IMR-90 (cell line): ENCODE measurements at regions not wholly inside any gene's neighbourhood (a gene's known extent, or its start where the extent isn't known, plus 50 kb on each side); places are given as distances from the start of the nearest gene placed in this dataset.

Experiments used
- ATAC-seq: fragments of 200-7000 bp; cut with Tn5 transposase; 2 replicates; pipeline ENCODE4 v1.9.1; 2020; ENCODE audit warnings: low read depth, mild to moderate bottlenecking, moderate library complexity
- BruUV-seq: library from RNA; stranded (reverse); fragments of 400-500 nt; replicated peaks from 2 replicates; lab custom pipeline; 2021; lab: Mats Ljungman, UMichigan
- CTCF ChIA-PET: fragments of 300-600 bp; formaldehyde crosslinking; extraction: SDS; loops from one replicate; lab custom pipeline; 2021; ENCODE audit warnings: antibody characterized with exemption; lab: Yijun Ruan, JAX
- POLR2A ChIA-PET: fragments of 300-600 bp; sonication (Branson Sonifier 250); formaldehyde crosslinking; loops from one replicate; lab custom pipeline; 2022; ENCODE audit warnings: antibody characterized with exemption; ENCODE audit not compliant: unreplicated experiment; lab: Charles Lee
- DNase-seq: peaks from one replicate; pipeline ENCODE4 v3.0.0; 2013
- H2AFZ ChIP-seq: replicated peaks from 2 replicates; pipeline ENCODE3; 2013; ENCODE audit warnings: low read length, mild to moderate bottlenecking; ENCODE audit not compliant: poor library complexity
- H2AK5ac ChIP-seq: 2 replicates; pipeline ENCODE4 v1.6.1; 2013; ENCODE audit warnings: low read depth, low read length, inconsistent platforms
- H2AK9ac ChIP-seq: replicated peaks from 2 replicates; pipeline ENCODE3; 2013; ENCODE audit warnings: mild to moderate bottlenecking, low read depth, low read length, moderate library complexity; ENCODE audit not compliant: poor library complexity
- H2BK120ac ChIP-seq: 2 replicates; pipeline ENCODE4 v1.6.1; 2013; ENCODE audit warnings: low read depth, low read length, inconsistent platforms
- H2BK15ac ChIP-seq: 3 replicates; pipeline ENCODE4 v1.6.1; 2013; ENCODE audit warnings: low read depth, low read length, inconsistent platforms
- H2BK20ac ChIP-seq: 2 replicates; pipeline ENCODE4 v1.6.1; 2013; ENCODE audit warnings: low read depth, mild to moderate bottlenecking, inconsistent platforms, low read length, moderate library complexity
- H2BK5ac ChIP-seq: 2 replicates; pipeline ENCODE4 v1.6.1; 2013; ENCODE audit warnings: mild to moderate bottlenecking, low read depth, low read length, inconsistent platforms; ENCODE audit not compliant: poor library complexity, severe bottlenecking
- H3K14ac ChIP-seq: replicated peaks from 2 replicates; pipeline ENCODE4 v1.6.1; 2013; ENCODE audit warnings: low read depth, low read length, inconsistent platforms
- H3K18ac ChIP-seq: 2 replicates; pipeline ENCODE4 v1.6.1; 2013; ENCODE audit warnings: low read depth, low read length, control low read depth
- H3K23ac ChIP-seq: 2 replicates; pipeline ENCODE4 v1.6.1; 2013; ENCODE audit warnings: low read depth, low read length, inconsistent platforms
- H3K27ac ChIP-seq: 2 replicates; pipeline ENCODE4 v1.5.1; 2013; ENCODE audit warnings: mild to moderate bottlenecking, control low read depth, low read length; ENCODE audit not compliant: insufficient read depth
- H3K27me3 ChIP-seq: 2 replicates; pipeline ENCODE4 v1.6.1; 2013; ENCODE audit warnings: low read length; ENCODE audit not compliant: control insufficient read depth, insufficient read depth
- H3K36me3 ChIP-seq: 2 replicates; pipeline ENCODE4 v1.6.1; 2013; ENCODE audit warnings: low read length, mixed read lengths; ENCODE audit not compliant: control insufficient read depth, insufficient read depth
- H3K4ac ChIP-seq: 2 replicates; pipeline ENCODE4 v1.6.1; 2013; ENCODE audit warnings: low read depth, low read length, inconsistent platforms
- H3K4me1 ChIP-seq: 2 replicates; pipeline ENCODE4 v1.6.1; 2013; ENCODE audit warnings: low read length, mixed read lengths; ENCODE audit not compliant: control insufficient read depth, insufficient read depth
- H3K4me2 ChIP-seq: 2 replicates; pipeline ENCODE4 v1.6.1; 2013; ENCODE audit warnings: low read depth, mild to moderate bottlenecking, control low read depth, low read length, moderate library complexity
- H3K4me3 ChIP-seq: 2 replicates; pipeline ENCODE4 v1.5.1; 2013; ENCODE audit warnings: low read depth, mild to moderate bottlenecking, control low read depth, low read length, moderate library complexity; ENCODE audit not compliant: insufficient read depth
- H3K56ac ChIP-seq: 2 replicates; pipeline ENCODE4 v1.6.1; 2013; ENCODE audit warnings: low read length, inconsistent platforms; ENCODE audit not compliant: insufficient read depth; ENCODE audit errors: extremely low read depth
- H3K79me1 ChIP-seq, 2 experiments: 2 replicates each; pipeline ENCODE4 v1.6.1; 2013; ENCODE audit warnings: low read length in 2 of 2, inconsistent platforms in 1 of 2, low read depth in 1 of 2
- H3K9ac ChIP-seq: 2 replicates; pipeline ENCODE4 v1.6.1; 2013; ENCODE audit warnings: low read depth, low read length, control low read depth
- H3K9me1 ChIP-seq: 2 replicates; pipeline ENCODE4 v1.6.1; 2013; ENCODE audit warnings: low read length, inconsistent platforms; ENCODE audit not compliant: insufficient read depth
- H3K9me3 ChIP-seq: 2 replicates; pipeline ENCODE4 v1.6.1; 2013; ENCODE audit warnings: low read length; ENCODE audit not compliant: control insufficient read depth, insufficient read depth
- H4K20me1 ChIP-seq: 2 replicates; pipeline ENCODE4 v1.6.1; 2013; ENCODE audit warnings: low read length, inconsistent platforms; ENCODE audit not compliant: insufficient read depth
- H4K5ac ChIP-seq: 2 replicates; pipeline ENCODE4 v1.6.1; 2013; ENCODE audit warnings: mild to moderate bottlenecking, low read depth, low read length, control low read depth
- H4K8ac ChIP-seq, 2 experiments: 2 replicates each; pipeline ENCODE4 v1.6.1; 2013; ENCODE audit warnings: low read depth in 2 of 2, low read length in 2 of 2, control low read depth in 1 of 2, inconsistent platforms in 1 of 2
- H4K91ac ChIP-seq: 2 replicates; pipeline ENCODE4 v1.6.1; 2013; ENCODE audit warnings: low read depth, low read length, inconsistent platforms; ENCODE audit not compliant: insufficient read depth
- BHLHE40 ChIP-seq: fragments of 150-350 bp; IDR thresholded peaks from 2 replicates; pipeline ENCODE4 v1.6.1; 2016; ENCODE audit warnings: mild to moderate bottlenecking, low read depth, low read length
- CEBPB ChIP-seq: IDR thresholded peaks from 2 replicates; pipeline ENCODE4 v1.6.1; 2012; ENCODE audit warnings: low read depth, low read length, improper control_type of control experiment
- CHD1 ChIP-seq: IDR thresholded peaks from 2 replicates; pipeline ENCODE4 v1.6.1; 2012; ENCODE audit warnings: low read depth, low read length, improper control_type of control experiment
- CTCF ChIP-seq: conservative IDR thresholded peaks from 2 replicates; pipeline ENCODE4 v1.5.1; 2012; ENCODE audit warnings: mild to moderate bottlenecking, low read depth, low read length, improper control_type of control experiment
- ELK1 ChIP-seq: fragments of 150-350 bp; IDR thresholded peaks from 2 replicates; pipeline ENCODE4 v1.6.1; 2016; ENCODE audit warnings: low read depth, mild to moderate bottlenecking, low read length, moderate library complexity, borderline replicate concordance
- FOS ChIP-seq: fragments of 150-350 bp; IDR thresholded peaks from 2 replicates; pipeline ENCODE4 v1.6.1; 2016; ENCODE audit warnings: low read depth, low read length
- MAFK ChIP-seq: IDR thresholded peaks from 2 replicates; pipeline ENCODE4 v1.6.1; 2012; ENCODE audit warnings: low read depth, low read length, improper control_type of control experiment
- MAZ ChIP-seq: IDR thresholded peaks from 2 replicates; pipeline ENCODE4 v1.6.1; 2012; ENCODE audit warnings: low read depth, mild to moderate bottlenecking, low read length, improper control_type of control experiment, moderate library complexity, borderline replicate concordance
- MXI1 ChIP-seq: IDR thresholded peaks from 2 replicates; pipeline ENCODE4 v1.6.1; 2012; ENCODE audit warnings: low read depth, mild to moderate bottlenecking, low read length, moderate library complexity, borderline replicate concordance
- NFE2L2 ChIP-seq: fragments of 150-350 bp; IDR thresholded peaks from 2 replicates; pipeline ENCODE4 v1.6.1; 2016; ENCODE audit warnings: low read depth, mild to moderate bottlenecking, low read length
- POLR2A ChIP-seq: IDR thresholded peaks from 2 replicates; pipeline ENCODE4 v1.6.1; 2012; ENCODE audit warnings: mild to moderate bottlenecking, low read depth, low read length
- RAD21 ChIP-seq: IDR thresholded peaks from 2 replicates; pipeline ENCODE4 v1.6.1; 2012; ENCODE audit warnings: low read length, improper control_type of control experiment
- RCOR1 ChIP-seq: IDR thresholded peaks from 2 replicates; pipeline ENCODE4 v1.6.1; 2012; ENCODE audit warnings: mild to moderate bottlenecking, low read length, improper control_type of control experiment; ENCODE audit not compliant: insufficient replicate concordance
- RFX5 ChIP-seq: IDR thresholded peaks from 2 replicates; pipeline ENCODE4 v1.8.0; 2012; ENCODE audit warnings: low read depth, mild to moderate bottlenecking, low read length, moderate library complexity
- SMC3 ChIP-seq: fragments of 150-350 bp; IDR thresholded peaks from 2 replicates; pipeline ENCODE4 v1.6.1; 2016; ENCODE audit warnings: low read depth, mild to moderate bottlenecking, antibody characterized with exemption, low read length, moderate library complexity
- USF2 ChIP-seq: fragments of 150-350 bp; IDR thresholded peaks from 2 replicates; pipeline ENCODE4 v1.6.1; 2017; ENCODE audit warnings: mild to moderate bottlenecking, antibody characterized with exemption, low read length, low read depth
- WGBS, 2 experiments: methylation state at CpG; one replicate each; pipeline versions ENCODE4 v1.1.5 to v1.1.7; 2013; ENCODE audit warnings: missing lambda C conversion rate in 2 of 2; ENCODE audit not compliant: insufficient read length in 1 of 2; ENCODE audit errors: extremely low coverage in 2 of 2; 5-methylcytosine and 5-hydroxymethylcytosine counted together
- dilution Hi-C: fragments of 300-500 bp; cut with HindIII; formaldehyde crosslinking; loops from one replicate; pipeline ENCODE4 v1.14.3; 2018; ENCODE audit warnings: low sequenced_read_pairs; ENCODE audit not compliant: unreplicated experiment
- in situ Hi-C: fragments of 300-500 bp; cut with MboI; formaldehyde crosslinking; loops from 3 replicates; pipeline ENCODE4 v1.14.3; 2019; ENCODE audit warnings: low sequenced_read_pairs, inconsistent platforms, mixed read lengths
- intact Hi-C: fragments of 100-400 bp; cut with micrococcal nuclease; formaldehyde crosslinking; loops from 2 replicates; pipeline ENCODE4 v1.10.0; 2022

- POLR2A ChIA-PET = no interaction called here
- Histone ChIP-seq H2AK9ac (no peak overlapping the region), H3K27me3 (no peaks in the 10 kb centered on the region), H3K23ac (no peak overlapping the region), H2AK5ac (no peak overlapping the region), H4K5ac (no peak overlapping the region), H3K36me3 (no peaks in the 10 kb centered on the region), H3K4me2 (no peak overlapping the region), H2BK5ac (no peak overlapping the region), H3K79me1 (no peaks in the 10 kb centered on the region), H3K9ac (no peak overlapping the region), H4K91ac (no peak overlapping the region), H3K9me1 (no peaks in the 10 kb centered on the region), H3K56ac (no peak overlapping the region), H3K9me3 (no peaks in the 10 kb centered on the region), H3K27ac (no peak overlapping the region), H2AFZ (no peak overlapping the region), H2BK15ac (no peak overlapping the region), H3K4me3 (no peak overlapping the region), H3K14ac (no peak overlapping the region; the same call in 1 of the 2 replicates), H2BK20ac (no peak overlapping the region), H3K18ac (peak overlapping the region; percentile 50), H3K4ac (no peak overlapping the region), H2BK120ac (no peak overlapping the region), H4K8ac (no peak overlapping the region), H3K4me1 (peaks cover 2% of the 10 kb centered on the region), H4K20me1 (no peaks in the 10 kb centered on the region)
- WGBS, 2 experiments = no CpG with 5 or more reads among the region's 1 CpG
- no TSS peak for BruUV-seq
- no peak for TF ChIP-seq ELK1
- TF ChIP-seq POLR2A = no peak
- TF ChIP-seq CEBPB = no peak
- no peak for TF ChIP-seq SMC3
- TF ChIP-seq MAZ = no peak
- TF ChIP-seq RAD21 = no peak
- TF ChIP-seq MXI1 = no peak
- TF ChIP-seq USF2 = no peak
- TF ChIP-seq CHD1 = no peak
- TF ChIP-seq BHLHE40 = no peak
- no peak for TF ChIP-seq FOS
- no peak for TF ChIP-seq CTCF
- no peak for TF ChIP-seq RCOR1
- no peak for TF ChIP-seq NFE2L2
- TF ChIP-seq RFX5 = no peak
- no peak for TF ChIP-seq MAFK
- CTCF ChIA-PET = interaction anchor here (1.5 kb wide), 1 partner anchor 13 kb away, joined by 3 read pairs; no protein-coding TSS in a partner anchor
- in situ Hi-C loops = no loop called here
- intact Hi-C loops = no loop called here
- dilution Hi-C loops = no loop called here
- DNase-seq (no peak), ATAC-seq (no peak)
Measured at GRCh38 chr1:218811497-218811896, 362.2 kb upstream of the LYPLAL1 start.
